Keratinocyte (primary cell): ENCODE measurements at regions not wholly inside any gene's neighbourhood (a gene's known extent, or its start where the extent isn't known, plus 50 kb on each side); places are given as distances from the start of the nearest gene placed in this dataset.

Source experiments
- DNase-seq: peaks from one replicate; pipeline ENCODE4 v3.0.0-alpha.2; 2011; ENCODE audit warnings: low read depth, missing footprints, low spot score
- FAIRE-seq: peaks from 2 replicates; lab custom pipeline; 2011; peaks lifted over from hg19 to GRCh38; lab: Jason Lieb, UNC
- H2AFZ ChIP-seq: 2 replicates; pipeline ENCODE4 v1.6.0; 2012; ENCODE audit warnings: low read length, control low read depth, inconsistent platforms; ENCODE audit not compliant: control insufficient read depth
- H3K27ac ChIP-seq: 2 replicates; pipeline ENCODE4 v1.5.1; 2011; ENCODE audit warnings: low read length; ENCODE audit not compliant: control insufficient read depth, insufficient read depth
- H3K27me3 ChIP-seq: 3 replicates; pipeline ENCODE4 v1.6.0; 2011; ENCODE audit warnings: low read length; ENCODE audit not compliant: control insufficient read depth, insufficient read depth; ENCODE audit errors: extremely low read depth
- H3K36me3 ChIP-seq, 2 experiments: 2 replicates in 1 of 2; 3 replicates in 1 of 2; pipeline ENCODE4 v1.5.1; 2011; ENCODE audit warnings: low read length in 2 of 2, mild to moderate bottlenecking in 1 of 2; ENCODE audit not compliant: control insufficient read depth in 2 of 2, insufficient read depth in 2 of 2; ENCODE audit errors: extremely low read depth in 1 of 2
- H3K4me1 ChIP-seq: 3 replicates; pipeline ENCODE4 v1.5.1; 2011; ENCODE audit warnings: low read length; ENCODE audit not compliant: control insufficient read depth, insufficient read depth; ENCODE audit errors: extremely low read depth
- H3K4me2 ChIP-seq: 3 replicates; pipeline ENCODE4 v1.6.0; 2011; ENCODE audit warnings: low read depth, low read length; ENCODE audit not compliant: control insufficient read depth, insufficient read depth; ENCODE audit errors: extremely low read depth
- H3K4me3 ChIP-seq, 3 experiments: fragments of 200-600 bp in 1 of 3; sonication (generic) in 1 of 3; 2 replicates in 2 of 3; 3 replicates in 1 of 3; pipeline ENCODE4 v1.5.1; 2011 to 2016; ENCODE audit warnings: low read length in 3 of 3, mild to moderate bottlenecking in 3 of 3, control low read depth in 2 of 3, inconsistent platforms in 1 of 3, low read depth in 1 of 3, mixed read lengths in 1 of 3, mixed run types in 1 of 3, moderate library complexity in 1 of 3; ENCODE audit not compliant: control insufficient read depth in 2 of 3, insufficient read depth in 2 of 3; ENCODE audit errors: extremely low read depth in 1 of 3
- H3K79me2 ChIP-seq: 2 replicates; pipeline ENCODE4 v1.6.0; 2012; ENCODE audit warnings: low read length; ENCODE audit not compliant: control insufficient read depth, insufficient read depth
- H3K9ac ChIP-seq: 3 replicates; pipeline ENCODE4 v1.6.0; 2011; ENCODE audit warnings: low read length; ENCODE audit not compliant: control insufficient read depth, insufficient read depth; ENCODE audit errors: extremely low read depth
- H3K9me1 ChIP-seq: 3 replicates; pipeline ENCODE4 v1.6.0; 2011; ENCODE audit warnings: low read length; ENCODE audit not compliant: control insufficient read depth, insufficient read depth; ENCODE audit errors: extremely low read depth
- H3K9me3 ChIP-seq: 2 replicates; pipeline ENCODE4 v1.5.1; 2012; ENCODE audit warnings: low read depth, low read length; ENCODE audit not compliant: control insufficient read depth
- H4K20me1 ChIP-seq: 3 replicates; pipeline ENCODE4 v1.6.0; 2011; ENCODE audit warnings: low read length; ENCODE audit not compliant: control insufficient read depth, insufficient read depth; ENCODE audit errors: extremely low read depth
- CTCF ChIP-seq, 3 experiments: IDR thresholded peaks in 1 of 3; conservative IDR thresholded peaks in 1 of 3; optimal IDR thresholded peaks in 1 of 3; 2 replicates in 2 of 3; 3 replicates in 1 of 3; pipeline versions ENCODE3 to v1.5.1; 2011; ENCODE audit warnings: low read length in 3 of 3, mild to moderate bottlenecking in 3 of 3, moderate library complexity in 2 of 3, control low read depth in 1 of 3, inconsistent platforms in 1 of 3; ENCODE audit not compliant: insufficient read depth in 2 of 3; ENCODE audit errors: extremely low read depth in 1 of 3
- EZH2 ChIP-seq: IDR thresholded peaks from one replicate; pipeline ENCODE4 v1.6.1; 2012; ENCODE audit warnings: inconsistent platforms, mild to moderate bottlenecking, low read length, moderate library complexity
- dilution Hi-C: fragments of 300-500 bp; cut with MboI; formaldehyde crosslinking; loops from one replicate; pipeline ENCODE4 v1.7.0; 2020; ENCODE audit warnings: low sequenced_read_pairs; ENCODE audit not compliant: extremely low pct_ligation_motif_present

GRCh38 chr10:108836362-108836761 lies 1086.9 kb downstream of the XPNPEP1 start:
- TF ChIP-seq EZH2 (no peak), CTCF (optimal IDR thresholded peaks at IDR 0.05 in 1 of 3, IDR thresholded peaks at IDR 0.05 in 1 of 3, conservative IDR thresholded peaks at IDR 0.05 in 1 of 3; ENCODE audit: extremely low read depth in 1 of 3, insufficient read depth in 2 of 3, low read length in 3 of 3) (no peak)
- FAIRE-seq (no peak), DNase-seq (no peak)
- dilution Hi-C loops: no loop called here
- Histone ChIP-seq H3K9me3 (no peaks in the 10 kb centered on the region), H3K4me2 (no peak overlapping the region), H3K79me2 (no peaks in the 10 kb centered on the region), H3K9me1 (no peaks in the 10 kb centered on the region), H3K27me3 (no peaks in the 10 kb centered on the region), H3K4me1 (no peaks in the 10 kb centered on the region), H2AFZ (no peak overlapping the region), H3K9ac (no peak overlapping the region), H4K20me1 (no peaks in the 10 kb centered on the region), H3K27ac (no peak overlapping the region), H3K36me3 (no peaks in the 10 kb centered on the region), H3K4me3 (no peak overlapping the region)

GRCh38 chr10:108822026-108822425 lies 1101.3 kb downstream of the XPNPEP1 start:
- H4K20me1 ChIP-seq: no peaks in the 10 kb centered on the region
- no peak overlapping the region for H3K4me3 ChIP-seq
- no peaks in the 10 kb centered on the region for H3K79me2 ChIP-seq
- TF ChIP-seq CTCF (optimal IDR thresholded peaks at IDR 0.05 in 1 of 3, IDR thresholded peaks at IDR 0.05 in 1 of 3, conservative IDR thresholded peaks at IDR 0.05 in 1 of 3; ENCODE audit: extremely low read depth in 1 of 3, insufficient read depth in 2 of 3, low read length in 3 of 3) (no peak), EZH2 (no peak)
- H3K27me3 ChIP-seq: no peaks in the 10 kb centered on the region
- no peaks in the 10 kb centered on the region for H3K9me1 ChIP-seq
- no peaks in the 10 kb centered on the region for H3K9me3 ChIP-seq
- no peak overlapping the region for H3K4me2 ChIP-seq
- H3K27ac ChIP-seq: no peak overlapping the region
- H3K36me3 ChIP-seq: no peaks in the 10 kb centered on the region
- no peak overlapping the region for H2AFZ ChIP-seq
- H3K9ac ChIP-seq: no peak overlapping the region
- no peak for FAIRE-seq
- no peaks in the 10 kb centered on the region for H3K4me1 ChIP-seq
- dilution Hi-C loops: no loop called here
- no peak for DNase-seq
